Suprapubic skin (tissue), 4 donors: ENCODE measurements at regions not wholly inside any gene's neighbourhood (a gene's known extent, or its start where the extent isn't known, plus 50 kb on each side); places are given as distances from the start of the nearest gene placed in this dataset.
"Not testable (repeated sequence)": the region's sequence is repeated elsewhere in the genome, so short reads cannot be mapped to it uniquely, and the experiment has no call there.

Experiments used
- DNase-seq, 2 donors: peaks; one replicate each; pipeline ENCODE4 v3.0.0-alpha.2; 2019; ENCODE audit warnings: low spot score in 2 of 2
- H3K27ac ChIP-seq: fragments of 200-600 bp; sonication (generic); one replicate; pipeline ENCODE4 v1.5.1; 2019
- H3K27me3 ChIP-seq: fragments of 200-600 bp; sonication (generic); one replicate; pipeline ENCODE4 v1.5.1; 2019
- H3K36me3 ChIP-seq: fragments of 200-600 bp; sonication (generic); one replicate; pipeline ENCODE4 v1.5.1; 2019
- H3K4me1 ChIP-seq: fragments of 200-600 bp; sonication (generic); one replicate; pipeline ENCODE4 v1.5.1; 2019
- H3K4me3 ChIP-seq: fragments of 200-600 bp; sonication (generic); one replicate; pipeline ENCODE4 v1.5.1; 2019; ENCODE audit warnings: mild to moderate bottlenecking
- H3K9me3 ChIP-seq: fragments of 200-600 bp; sonication (generic); one replicate; pipeline ENCODE4 v1.5.1; 2019
- EP300 ChIP-seq: sonication (generic); formaldehyde crosslinking; IDR thresholded peaks from one replicate; pipeline ENCODE4 v1.6.1; 2017; ENCODE audit warnings: antibody characterized with exemption
- POLR2A ChIP-seq, 2 donors: fragments of 450-650 bp; IDR thresholded peaks; one replicate each; pipeline ENCODE4 v1.6.1; 2017; ENCODE audit warnings: antibody characterized with exemption in 2 of 2, mild to moderate bottlenecking in 2 of 2, moderate library complexity in 2 of 2
- POLR2AphosphoS5 ChIP-seq, 3 donors: sonication (generic); formaldehyde crosslinking; IDR thresholded peaks; one replicate each; pipeline ENCODE4 v1.6.1; 2017; ENCODE audit warnings: antibody characterized with exemption in 3 of 3
- WGBS: methylation state at CpG from one replicate; pipeline ENCODE4 v1.1.5; 2018; 5-methylcytosine and 5-hydroxymethylcytosine counted together
- TF ChIP-seq, protein P1 (sequence below), 2 donors: fragments of 200-600 bp in 1 of 2; fragments of 450-650 bp in 1 of 2; sonication (generic) in 1 of 2; IDR thresholded peaks; one replicate each; pipeline ENCODE4 v1.5.1; 2016 to 2019; ENCODE audit warnings: antibody characterized with exemption in 2 of 2, mild to moderate bottlenecking in 1 of 2, moderate library complexity in 1 of 2

DNA sequence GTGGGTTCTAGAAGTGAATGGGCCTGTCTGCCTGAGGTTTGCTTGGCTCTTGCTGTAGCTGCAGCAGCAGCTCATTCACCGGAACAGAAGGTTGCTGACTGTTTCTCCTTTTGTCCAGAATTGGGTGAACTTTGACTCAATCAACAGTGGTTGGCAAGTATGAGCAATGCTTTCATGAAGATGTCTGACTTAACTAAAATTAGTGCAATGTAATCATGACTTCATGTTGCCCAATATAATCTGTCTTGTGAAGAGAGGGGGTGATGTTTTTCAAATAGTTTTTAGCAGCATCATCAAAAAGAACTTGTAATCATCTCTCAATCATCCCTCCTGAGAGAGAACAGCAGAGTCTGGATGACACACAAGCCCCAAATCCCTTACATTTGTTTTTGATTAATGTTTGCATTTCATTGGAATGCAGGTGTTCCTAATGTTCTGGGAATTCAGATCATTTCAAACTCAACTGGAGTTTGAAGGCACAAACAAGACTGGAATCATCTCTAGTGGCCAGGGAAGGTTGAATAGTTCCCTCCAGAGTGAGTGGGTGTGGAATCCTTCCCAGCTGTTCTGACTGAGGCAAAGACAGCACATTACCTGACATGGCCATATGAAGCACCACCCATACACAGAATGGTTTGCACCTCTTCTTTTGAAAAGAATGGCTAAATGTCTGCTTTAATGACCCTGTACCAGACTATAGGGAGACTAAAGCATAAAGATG is 82.9 kb downstream of the HLX start:
- Histone ChIP-seq H3K4me1 (no peaks in the 10 kb centered on the region), H3K9me3 (peaks cover 8% of the 10 kb centered on the region), H3K4me3 (no peak overlapping the region), H3K27me3 (no peaks in the 10 kb centered on the region), H3K36me3 (no peaks in the 10 kb centered on the region), H3K27ac (no peak overlapping the region)
- TF ChIP-seq POLR2AphosphoS5 (IDR thresholded peaks at IDR 0.05) (peak in 1 of 3 donors; percentile 14), EP300 (no peak)
- DNase-seq, result no peak
- WGBS, result 41% methylated on average over 1 of the region's 1 CpG

DNA sequence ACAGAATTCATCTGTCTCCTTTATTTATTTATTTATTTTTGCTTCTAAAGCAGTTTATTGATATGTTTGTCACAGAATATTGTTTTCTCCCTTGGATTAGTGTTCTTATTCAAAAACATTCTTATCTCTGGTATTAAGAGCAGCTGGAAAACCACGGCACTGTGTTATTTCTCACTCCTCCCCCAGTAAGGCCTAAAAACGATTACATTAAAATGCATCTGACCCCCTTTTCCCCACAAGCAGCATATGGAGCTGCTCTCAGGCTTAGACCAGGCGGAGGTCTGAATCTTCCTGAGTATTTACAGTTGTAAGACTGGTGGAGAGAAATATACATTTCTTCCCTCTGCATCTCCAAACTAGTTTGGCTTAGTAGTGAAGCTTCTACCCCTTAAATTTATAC is 86.8 kb downstream of the HLX start:
- Histone ChIP-seq H3K9me3 (peaks cover 8% of the 10 kb centered on the region), H3K4me1 (no peaks in the 10 kb centered on the region), H3K36me3 (no peaks in the 10 kb centered on the region), H3K4me3 (no peak overlapping the region), H3K27me3 (no peaks in the 10 kb centered on the region), H3K27ac (no peak overlapping the region)
- DNase-seq, result no peak
- WGBS, result 76% methylated on average over 3 of the region's 3 CpGs
- TF ChIP-seq, protein P1, sequence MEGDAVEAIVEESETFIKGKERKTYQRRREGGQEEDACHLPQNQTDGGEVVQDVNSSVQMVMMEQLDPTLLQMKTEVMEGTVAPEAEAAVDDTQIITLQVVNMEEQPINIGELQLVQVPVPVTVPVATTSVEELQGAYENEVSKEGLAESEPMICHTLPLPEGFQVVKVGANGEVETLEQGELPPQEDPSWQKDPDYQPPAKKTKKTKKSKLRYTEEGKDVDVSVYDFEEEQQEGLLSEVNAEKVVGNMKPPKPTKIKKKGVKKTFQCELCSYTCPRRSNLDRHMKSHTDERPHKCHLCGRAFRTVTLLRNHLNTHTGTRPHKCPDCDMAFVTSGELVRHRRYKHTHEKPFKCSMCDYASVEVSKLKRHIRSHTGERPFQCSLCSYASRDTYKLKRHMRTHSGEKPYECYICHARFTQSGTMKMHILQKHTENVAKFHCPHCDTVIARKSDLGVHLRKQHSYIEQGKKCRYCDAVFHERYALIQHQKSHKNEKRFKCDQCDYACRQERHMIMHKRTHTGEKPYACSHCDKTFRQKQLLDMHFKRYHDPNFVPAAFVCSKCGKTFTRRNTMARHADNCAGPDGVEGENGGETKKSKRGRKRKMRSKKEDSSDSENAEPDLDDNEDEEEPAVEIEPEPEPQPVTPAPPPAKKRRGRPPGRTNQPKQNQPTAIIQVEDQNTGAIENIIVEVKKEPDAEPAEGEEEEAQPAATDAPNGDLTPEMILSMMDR (IDR thresholded peaks at IDR 0.05), result no peak
- no peak for TF ChIP-seq POLR2A (IDR thresholded peaks at IDR 0.05)
- TF ChIP-seq EP300, result no peak
- no peak for TF ChIP-seq POLR2AphosphoS5 (IDR thresholded peaks at IDR 0.05)

DNA sequence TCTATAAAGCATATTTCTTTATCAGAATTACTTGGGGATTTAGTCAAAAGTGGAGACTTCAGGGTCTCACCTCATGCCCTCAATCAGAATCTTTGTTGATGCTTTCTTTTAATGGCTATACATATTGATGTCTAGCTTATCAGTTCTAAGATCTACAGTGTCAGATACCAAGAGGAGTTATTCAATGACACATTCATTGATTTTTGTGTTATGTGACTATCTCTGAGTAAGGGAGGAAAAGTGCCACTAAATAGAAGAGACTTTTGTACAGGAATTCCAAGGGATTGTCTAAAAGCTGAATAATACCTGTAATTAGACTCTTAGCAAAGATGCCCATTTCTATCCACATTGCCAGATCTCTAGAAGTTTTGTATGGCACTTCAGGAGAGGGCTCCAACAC is 87.2 kb downstream of the HLX start:
- Histone ChIP-seq H3K4me3 (no peak overlapping the region), H3K27ac (no peak overlapping the region), H3K4me1 (no peaks in the 10 kb centered on the region), H3K36me3 (no peaks in the 10 kb centered on the region), H3K27me3 (no peaks in the 10 kb centered on the region), H3K9me3 (peaks cover 8% of the 10 kb centered on the region)
- TF ChIP-seq EP300 (no peak), POLR2A (IDR thresholded peaks at IDR 0.05) (no peak), POLR2AphosphoS5 (IDR thresholded peaks at IDR 0.05) (no peak)
- TF ChIP-seq, protein P1 (IDR thresholded peaks at IDR 0.05), result no peak
- DNase-seq, result no peak

- no peak overlapping the region for H3K4me3 ChIP-seq
- H3K36me3 ChIP-seq, result no peaks in the 10 kb centered on the region
- TF ChIP-seq POLR2A (IDR thresholded peaks at IDR 0.05) (no peak), POLR2AphosphoS5 (IDR thresholded peaks at IDR 0.05) (no peak), EP300 (no peak)
- TF ChIP-seq, protein P1 (IDR thresholded peaks at IDR 0.05), result no peak
- no peak for DNase-seq
- WGBS, result 78% methylated on average over 8 of the region's 8 CpGs
- H3K4me1 ChIP-seq, result no peaks in the 10 kb centered on the region
- no peaks in the 10 kb centered on the region for H3K27me3 ChIP-seq
- peaks cover 8% of the 10 kb centered on the region for H3K9me3 ChIP-seq
- H3K27ac ChIP-seq, result no peak overlapping the region
These were observed 87.8 kb downstream of the HLX start for GRCh38 chr1:220966881-220967611.

- H3K4me1 ChIP-seq, result no peaks in the 10 kb centered on the region
- no peak overlapping the region for H3K27ac ChIP-seq
- peaks cover 8% of the 10 kb centered on the region for H3K9me3 ChIP-seq
- no peaks in the 10 kb centered on the region for H3K36me3 ChIP-seq
- TF ChIP-seq POLR2A (IDR thresholded peaks at IDR 0.05), result no peak
- TF ChIP-seq POLR2AphosphoS5 (IDR thresholded peaks at IDR 0.05), result no peak
- no peak for TF ChIP-seq EP300
- TF ChIP-seq, protein P1 (IDR thresholded peaks at IDR 0.05), result no peak
- DNase-seq, result no peak
- no peak overlapping the region for H3K4me3 ChIP-seq
- WGBS, result 93% methylated on average over 2 of the region's 2 CpGs
- no peaks in the 10 kb centered on the region for H3K27me3 ChIP-seq
These were observed 88.7 kb downstream of the HLX start for GRCh38 chr1:220967911-220968310.

DNA sequence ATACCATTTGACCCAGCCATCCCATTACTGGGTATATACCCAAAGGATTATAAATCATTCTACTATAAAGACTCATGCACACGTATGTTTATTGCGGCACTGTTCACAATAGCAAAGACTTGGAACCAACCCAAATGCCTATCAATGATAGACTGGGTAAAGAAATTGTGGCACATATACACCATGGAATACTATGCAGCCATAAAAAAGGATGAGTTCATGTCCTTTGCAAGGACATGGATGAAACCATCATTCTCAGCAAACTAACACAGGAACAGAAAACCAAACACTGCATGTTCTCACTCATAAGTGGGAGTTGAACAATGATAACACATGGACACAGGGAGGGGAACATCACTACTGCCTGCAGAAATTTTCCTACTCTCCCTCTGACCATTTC is 90.0 kb downstream of the HLX start:
- WGBS, result 94% methylated on average over 2 of the region's 2 CpGs
- not testable (repeated sequence) for H3K4me3 ChIP-seq, H3K27ac ChIP-seq, DNase-seq, H3K27me3 ChIP-seq, H3K4me1 ChIP-seq, H3K9me3 ChIP-seq, H3K36me3 ChIP-seq
